HG02981 (cell line): ENCODE measurements at regions not wholly inside any gene's neighbourhood (a gene's known extent, or its start where the extent isn't known, plus 50 kb on each side); places are given as distances from the start of the nearest gene placed in this dataset.

Experiments
- ATAC-seq: cut with Tn5 transposase; IDR thresholded peaks from one replicate; pipeline ENCODE4 v1.9.1; 2021; ENCODE audit warnings: mild to moderate bottlenecking, moderate library complexity; ENCODE audit not compliant: unreplicated experiment

DNA sequence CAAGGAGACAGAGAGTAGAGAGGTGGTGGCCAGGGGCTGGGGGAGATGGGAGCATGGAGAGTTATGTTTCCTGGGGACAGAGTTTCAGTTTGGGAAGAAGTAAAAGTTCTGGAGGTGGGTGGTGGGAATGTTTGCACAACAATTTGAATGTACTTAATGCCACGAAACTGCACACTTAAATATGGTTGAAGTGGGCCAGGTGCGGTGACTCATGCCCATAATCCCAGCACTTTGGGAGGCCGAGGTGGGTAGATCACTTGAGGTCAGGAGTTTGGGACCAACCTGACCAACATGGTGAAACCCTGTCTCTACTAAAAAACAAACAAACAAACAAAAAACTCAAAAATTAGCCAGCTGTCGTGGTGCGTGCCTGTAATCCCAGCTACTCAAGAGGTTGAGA lies 137.2 kb downstream of the PFKFB3 start:
- no peak for ATAC-seq

DNA sequence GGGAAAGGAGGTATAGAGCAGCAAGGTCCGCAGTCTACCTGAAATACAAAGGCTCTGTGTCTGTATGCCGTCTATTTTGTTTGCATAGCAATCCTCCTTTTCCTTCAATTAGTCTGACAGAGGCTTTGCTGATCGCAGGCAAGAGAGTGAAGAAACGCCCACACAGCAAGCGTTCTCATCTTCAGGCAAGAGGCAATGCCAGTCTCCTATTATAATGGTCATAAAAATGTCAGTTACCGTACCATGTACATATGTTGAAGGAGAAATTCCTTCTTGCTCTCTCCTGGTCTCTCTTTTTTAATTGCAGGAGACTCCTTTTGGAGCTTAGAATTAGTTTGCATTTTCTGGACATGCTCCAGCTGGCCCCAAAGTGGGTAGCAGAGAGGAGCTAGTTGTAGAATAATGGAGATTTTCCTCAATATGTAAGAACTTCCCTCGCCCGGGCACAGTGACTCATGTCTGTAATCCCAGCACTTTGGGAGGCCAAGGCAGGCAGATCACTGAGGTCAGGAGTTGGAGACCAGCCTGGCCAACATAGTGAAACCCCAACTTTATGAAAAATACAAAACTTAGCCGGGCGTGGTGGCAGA lies 139.5 kb downstream of the PFKFB3 start:
- no peak for ATAC-seq

DNA sequence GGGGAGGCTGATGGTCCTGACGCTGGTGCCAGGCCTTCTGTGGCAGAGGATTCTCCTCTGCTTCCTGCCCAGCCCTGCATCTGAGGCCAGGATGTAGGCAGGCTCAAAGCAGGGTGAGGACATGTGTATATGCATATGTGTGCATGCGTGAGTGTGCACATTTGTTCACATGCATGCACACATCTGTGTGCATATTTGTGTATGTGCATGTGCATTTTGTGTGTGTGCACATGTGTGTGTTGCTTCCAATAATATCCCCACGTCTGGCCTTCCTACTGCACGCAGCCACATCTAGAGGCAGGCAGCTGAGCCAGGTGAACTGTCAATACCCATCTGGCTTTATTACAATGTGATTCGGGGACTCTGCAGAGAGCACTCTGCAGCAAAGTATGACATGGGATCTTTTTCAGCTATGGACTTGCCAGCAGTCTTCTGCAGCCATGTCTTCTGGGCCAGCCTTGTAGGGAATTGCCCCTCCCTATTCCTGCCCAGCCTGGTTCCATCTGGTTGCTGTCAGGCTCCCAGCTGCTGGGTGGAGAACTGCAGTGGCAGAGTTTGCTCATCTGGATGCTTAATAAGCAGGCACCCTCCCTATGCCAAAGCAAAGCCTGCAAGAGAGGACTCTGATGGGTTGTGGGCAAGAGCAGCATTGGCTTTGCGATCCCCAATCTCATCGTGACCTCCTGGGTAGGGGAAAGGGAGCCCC lies 140.7 kb downstream of the PFKFB3 start:
- ATAC-seq = no peak

DNA sequence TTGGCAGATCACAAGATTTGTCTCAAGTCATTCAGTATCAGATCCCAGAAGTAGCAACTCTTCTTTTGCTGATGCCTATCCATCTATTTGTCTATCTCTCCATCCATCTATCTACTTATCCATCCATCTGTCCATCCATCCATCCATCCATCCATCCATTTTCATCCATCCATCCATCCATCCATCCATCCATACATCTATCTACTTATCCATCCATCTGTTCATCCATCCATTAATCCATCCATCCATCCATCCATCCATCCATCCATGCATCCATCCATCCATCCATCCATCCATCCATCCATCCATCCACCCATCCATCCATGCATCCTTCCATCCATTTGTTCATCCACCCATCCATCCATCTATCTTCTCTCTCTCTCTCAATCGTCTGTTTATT lies 142.7 kb downstream of the PFKFB3 start:
- no peak for ATAC-seq

DNA sequence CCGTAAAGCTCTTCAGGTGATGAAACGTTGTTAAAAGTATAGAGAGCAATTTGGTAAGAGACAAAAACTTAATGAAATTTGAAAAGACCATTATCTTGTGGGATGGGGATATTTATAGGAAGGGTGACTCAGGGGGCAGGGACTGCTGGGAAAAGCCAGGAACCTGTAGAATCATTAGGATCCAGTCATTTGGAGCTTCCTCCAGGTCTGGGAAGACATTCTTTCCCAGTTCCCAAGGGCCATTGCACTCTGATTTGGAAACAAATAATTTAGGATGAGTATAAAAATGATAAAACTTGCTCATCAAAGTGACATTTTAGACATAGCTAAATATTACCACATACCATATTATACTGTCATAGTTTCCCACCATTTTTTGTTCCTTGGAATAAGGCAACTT lies 143.9 kb downstream of the PFKFB3 start:
- no peak for ATAC-seq

DNA sequence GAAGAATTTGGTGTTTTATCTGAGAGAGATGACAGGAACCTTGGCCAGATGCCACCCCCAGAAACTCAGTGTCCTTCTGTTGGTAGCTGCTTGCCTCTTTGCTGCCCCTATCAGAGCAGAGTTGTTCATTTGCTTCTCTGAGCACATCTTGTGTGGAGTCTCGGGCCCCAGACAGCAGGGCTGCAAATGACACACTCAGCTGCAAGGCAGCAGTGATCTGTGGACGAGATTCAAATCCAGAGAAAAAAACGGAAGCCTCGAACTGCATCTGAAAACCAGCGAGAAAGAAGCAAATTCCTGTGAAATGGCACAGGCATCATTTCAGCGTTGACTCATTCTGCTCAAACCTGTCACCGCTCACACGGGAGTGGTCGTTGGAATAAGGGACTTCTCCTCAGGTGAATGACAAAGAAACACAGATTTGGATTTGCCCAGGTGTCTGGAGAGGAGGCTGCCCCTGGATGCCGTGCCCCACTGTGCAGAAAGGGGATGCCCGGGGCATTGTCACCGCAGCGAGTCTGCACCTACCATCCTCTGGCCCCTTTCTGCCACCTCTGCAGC lies 144.7 kb downstream of the PFKFB3 start:
- ATAC-seq = peak; percentile 20

DNA sequence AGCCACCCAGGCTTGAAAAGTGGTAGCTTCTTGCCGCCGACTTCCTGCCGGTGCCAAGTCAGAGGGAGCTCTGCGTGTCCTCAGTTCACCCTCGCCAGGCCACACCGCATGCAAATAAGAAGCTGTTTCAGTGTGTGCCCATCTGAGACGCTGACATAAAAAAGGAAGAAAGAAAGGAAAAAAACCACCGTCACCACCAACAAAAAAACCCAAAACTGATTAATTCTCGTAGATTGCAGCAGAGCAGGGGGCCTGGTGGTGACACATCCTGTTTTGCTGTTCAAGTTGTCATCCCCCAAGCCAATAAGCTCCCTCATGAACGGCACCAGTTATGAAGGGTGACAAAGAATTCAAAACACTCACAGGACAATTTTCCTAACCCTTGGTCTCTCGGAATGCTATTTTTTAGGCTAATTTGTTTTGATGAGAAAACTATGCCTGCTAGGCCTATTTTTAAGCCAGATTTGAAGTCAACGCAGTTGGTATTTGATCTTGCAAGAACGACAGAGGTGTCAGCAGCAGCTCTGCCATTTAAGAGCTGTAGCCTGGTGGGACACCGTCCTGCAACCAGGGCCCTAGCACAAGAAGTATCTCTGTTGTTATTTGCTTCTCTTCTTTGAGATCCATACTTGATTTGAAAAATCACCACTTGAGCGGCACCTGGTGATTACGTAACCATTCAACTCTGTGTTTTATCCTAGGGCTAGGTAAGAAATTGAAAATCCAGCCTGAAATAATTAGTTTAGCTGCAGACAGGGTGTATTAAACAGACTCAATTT lies 145.6 kb downstream of the PFKFB3 start:
- peak; percentile 86 for ATAC-seq

DNA sequence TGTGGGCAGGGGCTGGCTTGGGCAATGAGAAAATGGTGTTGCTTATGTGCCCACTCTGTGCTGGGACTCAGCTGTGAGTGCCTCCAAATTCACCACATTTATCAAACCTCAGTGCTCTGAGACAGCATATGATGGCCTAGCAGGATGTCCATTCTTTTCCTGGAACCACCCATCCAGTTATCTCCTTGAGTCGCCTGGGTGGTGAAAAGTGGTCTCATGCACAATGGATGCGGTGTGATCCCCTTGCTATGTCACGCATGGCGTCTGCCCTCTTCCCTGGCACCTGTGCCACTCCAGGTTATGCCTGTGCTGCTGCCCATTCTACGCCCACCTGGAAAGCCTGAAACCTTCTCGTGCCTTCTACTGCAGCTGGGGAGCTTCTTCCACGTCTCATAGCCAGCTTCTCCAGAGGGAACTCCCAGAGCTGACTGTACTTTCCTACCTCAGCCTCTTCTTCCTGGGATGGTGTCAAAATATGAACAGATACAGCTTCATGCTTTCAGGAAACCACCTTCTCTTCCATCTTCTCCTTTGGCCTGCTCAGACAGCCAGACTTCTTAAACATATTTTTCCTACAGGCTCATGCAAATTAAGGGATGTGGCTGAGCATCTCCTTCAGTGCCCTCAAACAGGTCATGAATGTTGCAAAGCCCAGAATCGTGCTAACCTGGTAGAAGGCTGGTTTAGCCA lies 147.3 kb downstream of the PFKFB3 start:
- ATAC-seq = no peak

DNA sequence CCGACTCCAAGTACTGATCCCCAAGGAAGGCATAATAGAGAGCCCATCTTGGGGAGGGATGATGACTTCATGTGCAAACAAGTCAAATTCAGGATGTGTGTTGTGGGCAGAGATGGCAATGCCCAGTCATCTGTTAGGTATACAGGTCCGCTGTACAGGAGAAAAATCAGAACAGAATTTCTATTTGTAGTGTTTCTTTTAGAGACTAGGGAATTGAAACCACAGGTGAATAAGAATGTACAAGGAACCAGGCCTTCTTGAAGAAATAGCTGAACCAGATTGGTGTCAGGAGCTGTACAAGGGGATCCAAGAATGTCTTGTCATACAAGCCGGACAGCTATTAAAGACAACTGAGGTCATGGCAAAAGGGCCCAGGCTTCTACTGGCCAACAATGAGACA lies 147.9 kb downstream of the PFKFB3 start:
- ATAC-seq = no peak

DNA sequence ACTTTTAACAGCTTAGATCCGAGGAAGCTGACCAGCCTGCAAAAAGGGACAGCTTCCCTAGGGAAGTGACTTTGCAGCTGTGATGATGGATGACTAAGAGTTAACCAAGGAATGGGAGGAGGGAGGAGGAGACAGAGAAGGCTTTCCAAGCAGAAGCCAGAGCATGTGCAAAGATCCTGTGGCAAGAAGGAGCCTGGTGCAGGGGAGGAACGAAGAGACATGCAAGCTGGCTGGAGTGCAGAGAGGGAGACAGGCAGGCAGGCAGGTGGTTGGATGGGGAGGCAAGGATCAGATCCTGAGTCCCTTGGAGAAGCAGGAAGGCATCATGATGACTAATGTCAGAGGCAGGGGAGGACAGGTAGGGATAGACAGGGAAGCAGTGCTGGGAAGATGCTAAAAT lies 148.8 kb downstream of the PFKFB3 start:
- ATAC-seq = no peak

DNA sequence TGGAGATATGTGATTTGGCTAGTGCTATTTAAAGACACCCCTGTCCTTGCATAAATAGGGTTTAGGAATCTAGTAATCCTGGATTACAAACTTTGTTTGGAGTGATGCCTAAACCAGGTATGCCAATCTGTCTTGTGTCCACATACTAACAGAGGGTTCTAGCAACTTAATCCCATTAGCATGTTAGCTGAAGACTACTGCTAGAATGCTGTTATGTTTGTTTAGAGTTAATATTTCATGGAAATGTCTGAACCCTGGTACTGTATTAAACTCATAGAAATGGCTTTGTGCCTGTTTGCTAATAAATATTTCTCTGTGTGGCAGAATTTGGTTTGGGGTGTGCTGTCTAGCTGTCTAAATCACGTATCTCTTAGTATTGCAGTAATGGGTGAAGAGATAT lies 150.8 kb downstream of the PFKFB3 start:
- ATAC-seq = no peak

DNA sequence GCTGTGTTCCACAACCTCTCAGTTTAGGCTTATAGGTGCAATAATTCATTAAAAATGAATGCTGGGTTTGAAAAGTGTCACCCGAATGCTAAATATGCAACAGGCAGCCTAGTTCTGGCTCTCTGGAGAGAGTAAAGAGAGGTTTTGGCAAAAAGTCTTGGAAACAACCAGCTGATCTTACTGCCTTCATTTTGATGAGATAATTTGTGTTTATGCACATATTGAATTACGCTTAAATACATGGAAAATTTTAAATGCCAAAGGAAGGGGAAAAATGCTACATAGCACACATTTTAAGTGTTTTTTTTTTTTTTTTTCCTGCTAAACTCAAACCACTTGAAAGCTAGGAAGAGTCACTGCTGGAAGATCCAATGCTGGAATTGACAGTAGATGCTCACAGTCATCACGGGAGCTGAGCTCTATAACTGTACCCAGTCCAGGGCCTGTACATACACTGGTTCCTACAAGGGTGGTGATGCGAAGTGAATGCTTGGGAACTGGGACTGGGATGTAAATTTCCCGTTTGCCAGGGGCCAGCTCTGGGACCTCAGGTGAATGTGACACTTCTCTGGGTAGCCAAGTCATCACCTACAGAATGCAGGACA lies 151.5 kb downstream of the PFKFB3 start:
- no peak for ATAC-seq

DNA sequence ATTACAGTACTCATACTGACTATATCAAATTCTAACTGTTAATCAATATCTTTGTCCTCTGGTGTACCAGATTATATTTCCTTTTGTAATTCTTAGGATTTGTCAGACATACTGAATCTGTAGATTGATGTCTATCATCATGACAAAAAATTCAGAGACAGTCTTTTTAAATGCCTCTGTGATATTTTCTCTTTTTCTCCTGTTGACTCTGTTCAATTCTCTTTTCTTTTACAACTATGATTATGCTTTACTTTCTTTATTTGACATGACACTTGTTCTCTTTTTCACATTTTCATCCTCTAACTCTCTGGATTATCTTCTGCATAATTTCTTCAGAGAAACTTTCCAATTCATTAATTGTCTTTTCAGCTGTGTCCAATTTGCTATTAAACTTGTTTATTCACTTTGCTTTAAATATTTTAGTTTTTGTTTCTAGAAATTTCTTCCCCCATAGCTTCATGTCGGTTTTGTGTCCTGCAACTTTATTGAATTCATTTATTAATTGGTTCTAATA lies 153.6 kb downstream of the PFKFB3 start:
- no peak for ATAC-seq

DNA sequence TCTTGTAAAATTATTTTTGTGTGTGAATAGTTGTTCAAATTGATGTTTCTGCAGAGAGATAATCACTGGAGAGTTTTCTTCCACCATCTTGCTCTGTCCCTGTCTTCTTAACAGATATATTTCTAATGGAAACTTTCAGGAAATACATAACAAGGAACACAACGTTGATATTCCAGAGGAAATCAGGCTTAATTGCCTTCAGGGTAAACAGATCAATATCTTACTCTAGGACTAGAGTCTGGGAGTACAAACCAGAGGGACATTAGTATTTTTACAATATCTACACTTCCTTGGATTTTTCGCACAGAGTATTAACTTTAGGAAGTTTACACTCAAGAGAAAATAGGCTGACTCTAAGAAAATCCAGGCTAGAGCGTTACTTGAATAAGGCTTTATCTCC lies 159.1 kb downstream of the PFKFB3 start:
- no peak for ATAC-seq

DNA sequence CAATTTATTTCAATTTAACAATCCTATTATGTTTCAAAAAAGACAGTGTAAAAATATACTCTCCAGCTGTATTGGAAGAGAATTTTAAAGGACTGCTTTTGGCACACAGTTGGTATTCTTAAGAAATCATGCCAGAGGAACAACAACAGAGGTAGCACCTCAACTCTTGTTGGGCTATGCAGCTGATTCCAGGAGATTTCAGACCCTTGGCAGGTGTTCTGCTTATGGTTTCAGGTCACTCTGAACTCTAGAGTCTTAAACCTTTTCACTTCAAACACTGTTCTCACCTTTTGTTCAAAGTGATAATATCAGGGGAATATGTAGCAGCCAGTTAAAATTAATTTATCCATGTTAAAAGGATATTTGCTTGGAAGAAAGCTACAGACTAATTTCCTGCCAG lies 160.1 kb downstream of the PFKFB3 start:
- ATAC-seq = no peak

DNA sequence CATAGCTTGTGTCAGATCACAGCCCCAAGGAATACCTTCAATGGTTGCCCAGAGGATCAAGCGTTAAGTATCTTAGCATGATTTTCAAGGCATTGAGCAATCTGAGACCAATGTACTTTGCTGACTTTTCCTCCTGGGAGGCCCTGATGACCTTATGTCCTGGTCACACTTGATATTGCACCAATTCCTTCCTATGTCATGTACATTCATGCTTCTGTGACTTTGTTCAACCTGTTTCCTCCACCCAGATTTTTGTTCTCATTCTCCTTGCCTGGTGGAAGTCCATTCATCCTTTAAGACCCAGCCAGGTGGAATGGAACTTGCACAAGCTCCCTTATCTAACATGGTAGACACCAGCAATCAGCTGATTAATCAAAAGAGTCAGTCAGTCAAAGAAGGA lies 160.8 kb downstream of the PFKFB3 start:
- no peak for ATAC-seq

DNA sequence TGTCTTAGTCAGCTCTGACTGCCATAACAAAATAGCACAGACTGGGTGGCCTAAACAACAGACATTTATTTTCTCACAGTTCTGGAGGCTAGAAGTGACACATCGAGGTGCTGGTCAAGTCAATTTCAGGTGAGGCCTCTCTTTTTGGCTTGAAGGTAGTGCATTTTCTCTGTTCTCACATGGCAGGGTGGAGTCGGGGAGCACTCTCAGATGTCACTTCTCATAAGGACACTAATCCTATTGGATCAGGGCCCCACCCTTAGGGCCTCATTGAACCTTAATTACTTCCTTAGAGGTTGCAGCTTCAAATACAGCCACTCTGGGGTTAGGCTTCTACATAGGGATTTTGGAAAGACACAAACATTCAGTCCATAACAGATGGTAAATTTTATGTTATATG lies 161.6 kb downstream of the PFKFB3 start:
- ATAC-seq = no peak

DNA sequence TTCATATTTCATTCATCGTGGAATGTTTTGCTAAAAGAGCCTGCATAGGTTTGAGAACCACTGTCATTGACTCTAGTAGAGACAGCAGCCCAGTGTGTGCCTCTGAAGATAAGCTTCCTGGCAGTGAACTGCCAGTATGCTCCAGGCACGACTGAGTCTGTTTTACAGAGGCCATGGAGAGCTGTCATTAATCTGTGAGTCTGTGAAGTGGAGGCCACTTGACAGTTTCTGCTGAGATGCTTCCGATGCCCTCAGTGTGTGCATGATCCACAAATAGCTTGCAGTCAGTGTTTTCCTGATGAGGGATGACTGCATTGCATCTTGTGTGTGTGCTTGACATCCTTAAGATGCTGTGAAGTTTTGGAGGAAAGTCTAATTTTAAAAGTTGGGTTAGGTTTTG lies 162.2 kb downstream of the PFKFB3 start:
- ATAC-seq = no peak

DNA sequence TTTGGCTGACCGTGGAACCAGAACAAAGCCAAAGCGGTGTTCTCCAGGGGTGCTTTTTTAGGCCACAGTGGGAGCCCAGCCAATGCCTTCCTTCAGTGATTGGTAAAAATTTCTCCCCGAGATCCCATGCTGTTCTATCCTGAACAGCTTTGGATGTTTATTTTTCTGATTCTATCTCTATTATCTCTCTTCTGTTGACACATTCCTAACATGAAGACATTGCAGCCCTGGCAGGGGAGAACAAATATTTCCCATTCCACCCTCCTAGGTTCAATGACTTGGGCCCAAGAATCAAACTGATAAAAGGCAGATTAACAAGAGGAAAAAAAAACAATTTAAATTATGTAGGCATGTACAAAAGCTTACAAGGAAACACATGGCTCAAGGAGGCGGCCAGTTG lies 162.7 kb downstream of the PFKFB3 start:
- ATAC-seq = no peak
